Testis (tissue), 2 donors: ENCODE measurements at regions not wholly inside any gene's neighbourhood (a gene's known extent, or its start where the extent isn't known, plus 50 kb on each side); places are given as distances from the start of the nearest gene placed in this dataset.

Experiments
- POLR2A ChIP-seq: fragments of 450-650 bp; IDR thresholded peaks from one replicate; pipeline ENCODE4 v1.6.1; 2017; ENCODE audit warnings: antibody characterized with exemption, mild to moderate bottlenecking, moderate library complexity
- TF ChIP-seq, protein P1 (sequence below), 3 experiments: fragments of 450-650 bp in 2 of 3; fragments of 200-600 bp in 1 of 3; sonication (generic) in 1 of 3; IDR thresholded peaks; one replicate each; pipeline ENCODE4 v1.5.1; 2016 to 2019; ENCODE audit warnings: antibody characterized with exemption in 3 of 3, mild to moderate bottlenecking in 2 of 3, moderate library complexity in 1 of 3

DNA sequence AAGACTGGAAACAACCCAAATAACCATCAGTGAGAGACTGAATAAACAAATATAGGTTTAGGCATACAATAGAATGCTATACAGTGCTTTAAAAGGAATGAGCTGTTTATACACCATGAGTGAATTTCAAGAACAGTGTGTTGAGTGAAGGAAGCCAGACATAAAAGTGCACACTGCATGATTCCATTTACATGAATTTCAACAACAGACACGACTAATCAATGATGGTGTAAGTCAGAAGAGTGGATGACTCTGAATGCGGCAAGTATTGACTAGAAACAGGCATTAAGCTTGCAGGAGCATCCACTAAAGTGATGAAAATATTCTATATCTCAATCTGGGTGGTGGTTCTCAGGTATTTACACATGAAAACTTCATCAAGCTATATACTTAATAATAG, 142.7 kb upstream of the SLC39A10 start:
- TF ChIP-seq, protein P1, sequence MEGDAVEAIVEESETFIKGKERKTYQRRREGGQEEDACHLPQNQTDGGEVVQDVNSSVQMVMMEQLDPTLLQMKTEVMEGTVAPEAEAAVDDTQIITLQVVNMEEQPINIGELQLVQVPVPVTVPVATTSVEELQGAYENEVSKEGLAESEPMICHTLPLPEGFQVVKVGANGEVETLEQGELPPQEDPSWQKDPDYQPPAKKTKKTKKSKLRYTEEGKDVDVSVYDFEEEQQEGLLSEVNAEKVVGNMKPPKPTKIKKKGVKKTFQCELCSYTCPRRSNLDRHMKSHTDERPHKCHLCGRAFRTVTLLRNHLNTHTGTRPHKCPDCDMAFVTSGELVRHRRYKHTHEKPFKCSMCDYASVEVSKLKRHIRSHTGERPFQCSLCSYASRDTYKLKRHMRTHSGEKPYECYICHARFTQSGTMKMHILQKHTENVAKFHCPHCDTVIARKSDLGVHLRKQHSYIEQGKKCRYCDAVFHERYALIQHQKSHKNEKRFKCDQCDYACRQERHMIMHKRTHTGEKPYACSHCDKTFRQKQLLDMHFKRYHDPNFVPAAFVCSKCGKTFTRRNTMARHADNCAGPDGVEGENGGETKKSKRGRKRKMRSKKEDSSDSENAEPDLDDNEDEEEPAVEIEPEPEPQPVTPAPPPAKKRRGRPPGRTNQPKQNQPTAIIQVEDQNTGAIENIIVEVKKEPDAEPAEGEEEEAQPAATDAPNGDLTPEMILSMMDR (IDR thresholded peaks at IDR 0.05): no peak
- no peak for TF ChIP-seq POLR2A
